ENCODE measurements at regions not wholly inside any gene's neighbourhood (a gene's known extent, or its start where the extent isn't known, plus 50 kb on each side); places are given as distances from the start of the nearest gene placed in this dataset.

GRCh38 chr2:199025146-199025545 is 432.6 kb downstream of the SATB2 start:
- DNase-seq (ENCODE audit: low read depth), result no peak

- no peak for DNase-seq (ENCODE audit: low read depth)
Observed at GRCh38 chr2:199024224-199024623, 433.5 kb downstream of the SATB2 start.

- DNase-seq (ENCODE audit: low read depth), result peak; percentile 72
Observed at GRCh38 chr2:199019898-199020507, 437.7 kb downstream of the SATB2 start.

GRCh38 chr2:199018826-199019225 is 438.9 kb downstream of the SATB2 start:
- peak; percentile 5 for DNase-seq (ENCODE audit: low read depth)

- no peak for DNase-seq (ENCODE audit: low read depth)
Observed at GRCh38 chr2:199015072-199015471, 442.7 kb downstream of the SATB2 start.

GRCh38 chr2:199014226-199014625 is 443.5 kb downstream of the SATB2 start:
- DNase-seq (ENCODE audit: low read depth), result no peak

GRCh38 chr2:199011908-199012307 is 445.8 kb downstream of the SATB2 start:
- no peak for DNase-seq (ENCODE audit: low read depth)

GRCh38 chr2:198994678-198995077 is 463.1 kb downstream of the SATB2 start:
- no peak for DNase-seq (ENCODE audit: low read depth)

- DNase-seq (ENCODE audit: low read depth), result peak; percentile 20
Observed at GRCh38 chr2:198991431-198991830, 466.3 kb downstream of the SATB2 start.

- no peak for DNase-seq (ENCODE audit: low read depth)
Observed at GRCh38 chr2:198975779-198976178, 482.0 kb downstream of the SATB2 start.

- no peak for DNase-seq (ENCODE audit: low read depth)
Observed at GRCh38 chr2:198973785-198974184, 484.0 kb downstream of the SATB2 start.

GRCh38 chr2:198973181-198973580 is 484.6 kb downstream of the SATB2 start:
- DNase-seq (ENCODE audit: low read depth), result no peak

GRCh38 chr2:198968545-198968944 is 489.2 kb downstream of the SATB2 start:
- no peak for DNase-seq (ENCODE audit: low read depth)

- DNase-seq (ENCODE audit: low read depth), result no peak
Observed at GRCh38 chr2:198966269-198966668, 491.5 kb downstream of the SATB2 start.

GRCh38 chr2:198961547-198961946 is 496.2 kb downstream of the SATB2 start:
- peak; percentile 6 for DNase-seq (ENCODE audit: low read depth)

GRCh38 chr2:198957181-198957580 is 500.6 kb downstream of the SATB2 start:
- DNase-seq (ENCODE audit: low read depth), result no peak

GRCh38 chr2:198953328-198953727 is 504.4 kb downstream of the SATB2 start:
- no peak for DNase-seq (ENCODE audit: low read depth)

GRCh38 chr2:198950803-198951202 is 506.9 kb downstream of the SATB2 start:
- no peak for DNase-seq (ENCODE audit: low read depth)

GRCh38 chr2:198945496-198945895 is 512.2 kb downstream of the SATB2 start:
- no peak for DNase-seq (ENCODE audit: low read depth)

GRCh38 chr2:198930170-198930569 is 527.6 kb downstream of the SATB2 start:
- peak; percentile 41 for DNase-seq (ENCODE audit: low read depth)

- DNase-seq (ENCODE audit: low read depth), result no peak
Observed at GRCh38 chr2:198928026-198928425, 529.7 kb downstream of the SATB2 start.

- DNase-seq (ENCODE audit: low read depth), result no peak
Observed at GRCh38 chr2:198917926-198918720, 539.6 kb downstream of the SATB2 start.

- DNase-seq (ENCODE audit: low read depth), result no peak
Observed at GRCh38 chr2:198917275-198917674, 540.5 kb downstream of the SATB2 start.

Measured in ELR (cell line).